GM23338 (cell line): ENCODE measurements at regions not wholly inside any gene's neighbourhood (a gene's known extent, or its start where the extent isn't known, plus 50 kb on each side); places are given as distances from the start of the nearest gene placed in this dataset.

Source experiments
- ATAC-seq: fragments of 200-7000 bp; cut with Tn5 transposase; 3 replicates; pipeline ENCODE4 v1.9.1; 2020
- DNase-seq: peaks from one replicate; pipeline ENCODE4 v3.0.0-alpha.2; 2015; ENCODE audit warnings: low spot score
- H2AFZ ChIP-seq: fragments of 200-600 bp; sonication (generic); 2 replicates; pipeline ENCODE4 v1.8.0; 2016; ENCODE audit warnings: antibody characterized with exemption, mild to moderate bottlenecking, moderate library complexity
- H3F3A ChIP-seq: fragments of 200-600 bp; sonication (generic); replicated peaks from 2 replicates; pipeline ENCODE4 v1.8.0; 2017; ENCODE audit warnings: antibody characterized with exemption, mixed run types, low read depth
- H3K27ac ChIP-seq: fragments of 200-600 bp; sonication (generic); 2 replicates; pipeline ENCODE4 v1.6.1; 2016; ENCODE audit warnings: low read depth
- H3K27me3 ChIP-seq: fragments of 200-600 bp; sonication (generic); 2 replicates; pipeline ENCODE4 v1.8.0; 2016; ENCODE audit warnings: mild to moderate bottlenecking, mixed run types, moderate library complexity; ENCODE audit not compliant: insufficient read depth
- H3K36me3 ChIP-seq: fragments of 200-600 bp; sonication (generic); 2 replicates; pipeline ENCODE4 v1.8.0; 2016; ENCODE audit warnings: mild to moderate bottlenecking; ENCODE audit not compliant: insufficient read depth
- H3K4me1 ChIP-seq: fragments of 200-600 bp; sonication (generic); 2 replicates; pipeline ENCODE4 v1.8.0; 2016; ENCODE audit warnings: mild to moderate bottlenecking, moderate library complexity; ENCODE audit not compliant: insufficient read depth
- H3K4me2 ChIP-seq: fragments of 200-600 bp; sonication (generic); 2 replicates; pipeline ENCODE4 v1.7.1; 2017; ENCODE audit warnings: mixed run types
- H3K4me3 ChIP-seq: fragments of 200-600 bp; sonication (generic); 2 replicates; pipeline ENCODE4 v1.6.1; 2016; ENCODE audit warnings: mixed run types
- H3K79me2 ChIP-seq: fragments of 200-600 bp; sonication (generic); replicated peaks from 2 replicates; pipeline ENCODE4 v1.8.0; 2017; ENCODE audit warnings: mild to moderate bottlenecking; ENCODE audit not compliant: insufficient read depth
- H3K9me2 ChIP-seq: fragments of 200-600 bp; sonication (generic); 2 replicates; pipeline ENCODE4 v1.8.0; 2017; ENCODE audit not compliant: insufficient read depth
- H4K20me1 ChIP-seq: fragments of 200-600 bp; sonication (generic); replicated peaks from 2 replicates; pipeline ENCODE4 v1.8.0; 2017; ENCODE audit warnings: mild to moderate bottlenecking; ENCODE audit not compliant: insufficient read depth
- H3K27ac Mint-ChIP-seq: 2 replicates; pipeline ENCODE4 v1.8.0; 2020; ENCODE audit warnings: inconsistent platforms, mild to moderate bottlenecking, moderate library complexity, mixed read lengths
- H3K27me3 Mint-ChIP-seq: 3 replicates; pipeline ENCODE4 v1.8.0; 2022; ENCODE audit warnings: low read depth, mild to moderate bottlenecking, moderate library complexity, mixed read lengths, inconsistent platforms; ENCODE audit not compliant: insufficient read depth, poor library complexity
- H3K36me3 Mint-ChIP-seq: 3 replicates; pipeline ENCODE4 v1.8.0; 2021; ENCODE audit warnings: low read depth, mild to moderate bottlenecking, inconsistent platforms, moderate library complexity, mixed read lengths
- H3K4me1 Mint-ChIP-seq: 3 replicates; pipeline ENCODE4 v1.8.0; 2020; ENCODE audit warnings: mild to moderate bottlenecking, inconsistent platforms, mixed read lengths
- H3K4me3 Mint-ChIP-seq: 3 replicates; pipeline ENCODE4 v1.8.0; 2021; ENCODE audit warnings: moderate library complexity, mild to moderate bottlenecking, inconsistent platforms, mixed read lengths
- H3K9me3 Mint-ChIP-seq: 3 replicates; pipeline ENCODE4 v1.8.0; 2020; ENCODE audit warnings: moderate library complexity, mild to moderate bottlenecking, inconsistent platforms, mixed read lengths
- CREB1 ChIP-seq: fragments of 250-450 bp; sonication (Bioruptor Pico); IDR thresholded peaks from 2 replicates; pipeline ENCODE4 v1.5.0; 2020; ENCODE audit warnings: low read depth, mild to moderate bottlenecking, moderate library complexity
- EZH2 ChIP-seq: fragments of 200-600 bp; sonication (generic); IDR thresholded peaks from one replicate; pipeline ENCODE4 v1.8.0; 2017; ENCODE audit warnings: antibody characterized with exemption, mild to moderate bottlenecking, low read depth; ENCODE audit not compliant: unreplicated experiment
- EZH2phosphoT487 ChIP-seq: fragments of 200-600 bp; sonication (generic); IDR thresholded peaks from one replicate; pipeline ENCODE4 v1.8.1; 2018; ENCODE audit warnings: antibody characterized with exemption; ENCODE audit not compliant: unreplicated experiment
- JUNB ChIP-seq: IDR thresholded peaks from one replicate; pipeline ENCODE4 v1.6.1; 2016; ENCODE audit warnings: antibody characterized with exemption; ENCODE audit not compliant: unreplicated experiment
- NANOG ChIP-seq: IDR thresholded peaks from 2 replicates; pipeline ENCODE4 v1.6.1; 2016; ENCODE audit warnings: antibody characterized with exemption, borderline replicate concordance
- POLR2AphosphoS5 ChIP-seq: IDR thresholded peaks from 2 replicates; pipeline ENCODE4 v1.6.1; 2016; ENCODE audit warnings: antibody characterized with exemption, low read depth
- STAT1 ChIP-seq: IDR thresholded peaks from one replicate; pipeline ENCODE4 v1.6.1; 2016; ENCODE audit warnings: antibody characterized with exemption; ENCODE audit not compliant: unreplicated experiment
- ZNF114 ChIP-seq: fragments of 250-450 bp; sonication (Bioruptor Pico); IDR thresholded peaks from 2 replicates; pipeline ENCODE4 v1.5.0; 2020; ENCODE audit warnings: mild to moderate bottlenecking, moderate library complexity
- ZNF331 ChIP-seq: fragments of 250-450 bp; sonication (Bioruptor Pico); IDR thresholded peaks from 2 replicates; pipeline ENCODE4 v1.5.0; 2020; ENCODE audit warnings: low read depth, mild to moderate bottlenecking, moderate library complexity
- TF ChIP-seq, protein P1 (sequence below): IDR thresholded peaks from one replicate; pipeline ENCODE4 v1.6.1; 2018; ENCODE audit warnings: antibody characterized with exemption; ENCODE audit not compliant: unreplicated experiment
- TF ChIP-seq, protein P2 (sequence below): IDR thresholded peaks from 2 replicates; pipeline ENCODE4 v1.6.1; 2016; ENCODE audit warnings: antibody characterized with exemption
- TF ChIP-seq, protein P3 (sequence below), 2 experiments: fragments of 200-600 bp in 1 of 2; sonication (generic) in 1 of 2; conservative IDR thresholded peaks; 2 replicates each; pipeline versions ENCODE4 v1.5.1 to v1.6.1; 2016 to 2017; ENCODE audit warnings: antibody characterized with exemption in 2 of 2, low read depth in 2 of 2, mild to moderate bottlenecking in 2 of 2, moderate library complexity in 1 of 2
- TF ChIP-seq, protein P4 (sequence below): fragments of 250-450 bp; sonication (Bioruptor Pico); IDR thresholded peaks from 2 replicates; pipeline ENCODE4 v1.5.0; 2020; ENCODE audit warnings: mild to moderate bottlenecking, moderate library complexity

DNA sequence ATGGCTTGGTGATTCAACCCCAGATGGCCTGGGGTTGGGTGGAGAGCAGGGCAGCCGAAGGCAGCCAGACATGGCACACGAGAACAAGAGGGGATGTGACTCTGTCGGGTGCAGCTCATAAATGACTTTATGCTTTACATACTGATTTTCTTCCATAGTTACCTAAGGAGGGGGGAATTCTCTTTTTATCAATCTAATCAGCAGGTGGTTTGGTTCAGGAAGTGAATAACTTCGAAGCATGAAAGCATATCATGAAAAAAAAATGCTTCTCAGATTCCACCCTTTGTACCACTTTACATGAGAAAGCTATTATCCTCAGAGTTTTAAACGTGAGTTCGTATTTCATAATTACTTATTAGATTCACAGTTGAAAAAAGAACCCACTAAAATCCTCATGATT, 908.9 kb upstream of the LCORL start:
- no peak for ATAC-seq

More for the DNA sequence above, 908.9 kb upstream of the LCORL start:
- Mint-ChIP-seq H3K4me1 (peaks cover 2% of the 10 kb centered on the region), H3K9me3 (peaks cover 10% of the 10 kb centered on the region; the same call in 2 of the 3 replicates), H3K27ac (no peak overlapping the region), H3K27me3 (no peaks in the 10 kb centered on the region), H3K36me3 (peaks cover 3% of the 10 kb centered on the region; the same call in 1 of the 3 replicates), H3K4me3 (no peak overlapping the region)
- Histone ChIP-seq H3K79me2 (no peaks in the 10 kb centered on the region), H4K20me1 (no peaks in the 10 kb centered on the region), H3K9me2 (peaks cover 3% of the 10 kb centered on the region; the same call in 1 of the 2 replicates), H2AFZ (no peak overlapping the region), H3K4me3 (no peak overlapping the region), H3K4me2 (no peak overlapping the region), H3K4me1 (peaks cover 3% of the 10 kb centered on the region), H3K27me3 (no peaks in the 10 kb centered on the region), H3F3A (no peaks in the 10 kb centered on the region), H3K36me3 (peaks cover 5% of the 10 kb centered on the region; the same call in 1 of the 2 replicates), H3K27ac (no peak overlapping the region)
- TF ChIP-seq CREB1 (CRISPR knock-in tag): no peak
- TF ChIP-seq, protein P1, sequence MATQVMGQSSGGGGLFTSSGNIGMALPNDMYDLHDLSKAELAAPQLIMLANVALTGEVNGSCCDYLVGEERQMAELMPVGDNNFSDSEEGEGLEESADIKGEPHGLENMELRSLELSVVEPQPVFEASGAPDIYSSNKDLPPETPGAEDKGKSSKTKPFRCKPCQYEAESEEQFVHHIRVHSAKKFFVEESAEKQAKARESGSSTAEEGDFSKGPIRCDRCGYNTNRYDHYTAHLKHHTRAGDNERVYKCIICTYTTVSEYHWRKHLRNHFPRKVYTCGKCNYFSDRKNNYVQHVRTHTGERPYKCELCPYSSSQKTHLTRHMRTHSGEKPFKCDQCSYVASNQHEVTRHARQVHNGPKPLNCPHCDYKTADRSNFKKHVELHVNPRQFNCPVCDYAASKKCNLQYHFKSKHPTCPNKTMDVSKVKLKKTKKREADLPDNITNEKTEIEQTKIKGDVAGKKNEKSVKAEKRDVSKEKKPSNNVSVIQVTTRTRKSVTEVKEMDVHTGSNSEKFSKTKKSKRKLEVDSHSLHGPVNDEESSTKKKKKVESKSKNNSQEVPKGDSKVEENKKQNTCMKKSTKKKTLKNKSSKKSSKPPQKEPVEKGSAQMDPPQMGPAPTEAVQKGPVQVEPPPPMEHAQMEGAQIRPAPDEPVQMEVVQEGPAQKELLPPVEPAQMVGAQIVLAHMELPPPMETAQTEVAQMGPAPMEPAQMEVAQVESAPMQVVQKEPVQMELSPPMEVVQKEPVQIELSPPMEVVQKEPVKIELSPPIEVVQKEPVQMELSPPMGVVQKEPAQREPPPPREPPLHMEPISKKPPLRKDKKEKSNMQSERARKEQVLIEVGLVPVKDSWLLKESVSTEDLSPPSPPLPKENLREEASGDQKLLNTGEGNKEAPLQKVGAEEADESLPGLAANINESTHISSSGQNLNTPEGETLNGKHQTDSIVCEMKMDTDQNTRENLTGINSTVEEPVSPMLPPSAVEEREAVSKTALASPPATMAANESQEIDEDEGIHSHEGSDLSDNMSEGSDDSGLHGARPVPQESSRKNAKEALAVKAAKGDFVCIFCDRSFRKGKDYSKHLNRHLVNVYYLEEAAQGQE: no peak
- no peak for TF ChIP-seq ZNF114 (CRISPR knock-in tag)
- no peak for TF ChIP-seq EZH2phosphoT487
- TF ChIP-seq STAT1: no peak
- no peak for TF ChIP-seq JUNB
- no peak for TF ChIP-seq NANOG
- TF ChIP-seq, protein P2, sequence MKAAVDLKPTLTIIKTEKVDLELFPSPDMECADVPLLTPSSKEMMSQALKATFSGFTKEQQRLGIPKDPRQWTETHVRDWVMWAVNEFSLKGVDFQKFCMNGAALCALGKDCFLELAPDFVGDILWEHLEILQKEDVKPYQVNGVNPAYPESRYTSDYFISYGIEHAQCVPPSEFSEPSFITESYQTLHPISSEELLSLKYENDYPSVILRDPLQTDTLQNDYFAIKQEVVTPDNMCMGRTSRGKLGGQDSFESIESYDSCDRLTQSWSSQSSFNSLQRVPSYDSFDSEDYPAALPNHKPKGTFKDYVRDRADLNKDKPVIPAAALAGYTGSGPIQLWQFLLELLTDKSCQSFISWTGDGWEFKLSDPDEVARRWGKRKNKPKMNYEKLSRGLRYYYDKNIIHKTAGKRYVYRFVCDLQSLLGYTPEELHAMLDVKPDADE: no peak
- TF ChIP-seq, protein P3, sequence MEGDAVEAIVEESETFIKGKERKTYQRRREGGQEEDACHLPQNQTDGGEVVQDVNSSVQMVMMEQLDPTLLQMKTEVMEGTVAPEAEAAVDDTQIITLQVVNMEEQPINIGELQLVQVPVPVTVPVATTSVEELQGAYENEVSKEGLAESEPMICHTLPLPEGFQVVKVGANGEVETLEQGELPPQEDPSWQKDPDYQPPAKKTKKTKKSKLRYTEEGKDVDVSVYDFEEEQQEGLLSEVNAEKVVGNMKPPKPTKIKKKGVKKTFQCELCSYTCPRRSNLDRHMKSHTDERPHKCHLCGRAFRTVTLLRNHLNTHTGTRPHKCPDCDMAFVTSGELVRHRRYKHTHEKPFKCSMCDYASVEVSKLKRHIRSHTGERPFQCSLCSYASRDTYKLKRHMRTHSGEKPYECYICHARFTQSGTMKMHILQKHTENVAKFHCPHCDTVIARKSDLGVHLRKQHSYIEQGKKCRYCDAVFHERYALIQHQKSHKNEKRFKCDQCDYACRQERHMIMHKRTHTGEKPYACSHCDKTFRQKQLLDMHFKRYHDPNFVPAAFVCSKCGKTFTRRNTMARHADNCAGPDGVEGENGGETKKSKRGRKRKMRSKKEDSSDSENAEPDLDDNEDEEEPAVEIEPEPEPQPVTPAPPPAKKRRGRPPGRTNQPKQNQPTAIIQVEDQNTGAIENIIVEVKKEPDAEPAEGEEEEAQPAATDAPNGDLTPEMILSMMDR (conservative IDR thresholded peaks at IDR 0.05; ENCODE audit: low read depth in 2 of 2): no peak
- no peak for TF ChIP-seq ZNF331 (CRISPR knock-in tag)
- TF ChIP-seq, protein P4, sequence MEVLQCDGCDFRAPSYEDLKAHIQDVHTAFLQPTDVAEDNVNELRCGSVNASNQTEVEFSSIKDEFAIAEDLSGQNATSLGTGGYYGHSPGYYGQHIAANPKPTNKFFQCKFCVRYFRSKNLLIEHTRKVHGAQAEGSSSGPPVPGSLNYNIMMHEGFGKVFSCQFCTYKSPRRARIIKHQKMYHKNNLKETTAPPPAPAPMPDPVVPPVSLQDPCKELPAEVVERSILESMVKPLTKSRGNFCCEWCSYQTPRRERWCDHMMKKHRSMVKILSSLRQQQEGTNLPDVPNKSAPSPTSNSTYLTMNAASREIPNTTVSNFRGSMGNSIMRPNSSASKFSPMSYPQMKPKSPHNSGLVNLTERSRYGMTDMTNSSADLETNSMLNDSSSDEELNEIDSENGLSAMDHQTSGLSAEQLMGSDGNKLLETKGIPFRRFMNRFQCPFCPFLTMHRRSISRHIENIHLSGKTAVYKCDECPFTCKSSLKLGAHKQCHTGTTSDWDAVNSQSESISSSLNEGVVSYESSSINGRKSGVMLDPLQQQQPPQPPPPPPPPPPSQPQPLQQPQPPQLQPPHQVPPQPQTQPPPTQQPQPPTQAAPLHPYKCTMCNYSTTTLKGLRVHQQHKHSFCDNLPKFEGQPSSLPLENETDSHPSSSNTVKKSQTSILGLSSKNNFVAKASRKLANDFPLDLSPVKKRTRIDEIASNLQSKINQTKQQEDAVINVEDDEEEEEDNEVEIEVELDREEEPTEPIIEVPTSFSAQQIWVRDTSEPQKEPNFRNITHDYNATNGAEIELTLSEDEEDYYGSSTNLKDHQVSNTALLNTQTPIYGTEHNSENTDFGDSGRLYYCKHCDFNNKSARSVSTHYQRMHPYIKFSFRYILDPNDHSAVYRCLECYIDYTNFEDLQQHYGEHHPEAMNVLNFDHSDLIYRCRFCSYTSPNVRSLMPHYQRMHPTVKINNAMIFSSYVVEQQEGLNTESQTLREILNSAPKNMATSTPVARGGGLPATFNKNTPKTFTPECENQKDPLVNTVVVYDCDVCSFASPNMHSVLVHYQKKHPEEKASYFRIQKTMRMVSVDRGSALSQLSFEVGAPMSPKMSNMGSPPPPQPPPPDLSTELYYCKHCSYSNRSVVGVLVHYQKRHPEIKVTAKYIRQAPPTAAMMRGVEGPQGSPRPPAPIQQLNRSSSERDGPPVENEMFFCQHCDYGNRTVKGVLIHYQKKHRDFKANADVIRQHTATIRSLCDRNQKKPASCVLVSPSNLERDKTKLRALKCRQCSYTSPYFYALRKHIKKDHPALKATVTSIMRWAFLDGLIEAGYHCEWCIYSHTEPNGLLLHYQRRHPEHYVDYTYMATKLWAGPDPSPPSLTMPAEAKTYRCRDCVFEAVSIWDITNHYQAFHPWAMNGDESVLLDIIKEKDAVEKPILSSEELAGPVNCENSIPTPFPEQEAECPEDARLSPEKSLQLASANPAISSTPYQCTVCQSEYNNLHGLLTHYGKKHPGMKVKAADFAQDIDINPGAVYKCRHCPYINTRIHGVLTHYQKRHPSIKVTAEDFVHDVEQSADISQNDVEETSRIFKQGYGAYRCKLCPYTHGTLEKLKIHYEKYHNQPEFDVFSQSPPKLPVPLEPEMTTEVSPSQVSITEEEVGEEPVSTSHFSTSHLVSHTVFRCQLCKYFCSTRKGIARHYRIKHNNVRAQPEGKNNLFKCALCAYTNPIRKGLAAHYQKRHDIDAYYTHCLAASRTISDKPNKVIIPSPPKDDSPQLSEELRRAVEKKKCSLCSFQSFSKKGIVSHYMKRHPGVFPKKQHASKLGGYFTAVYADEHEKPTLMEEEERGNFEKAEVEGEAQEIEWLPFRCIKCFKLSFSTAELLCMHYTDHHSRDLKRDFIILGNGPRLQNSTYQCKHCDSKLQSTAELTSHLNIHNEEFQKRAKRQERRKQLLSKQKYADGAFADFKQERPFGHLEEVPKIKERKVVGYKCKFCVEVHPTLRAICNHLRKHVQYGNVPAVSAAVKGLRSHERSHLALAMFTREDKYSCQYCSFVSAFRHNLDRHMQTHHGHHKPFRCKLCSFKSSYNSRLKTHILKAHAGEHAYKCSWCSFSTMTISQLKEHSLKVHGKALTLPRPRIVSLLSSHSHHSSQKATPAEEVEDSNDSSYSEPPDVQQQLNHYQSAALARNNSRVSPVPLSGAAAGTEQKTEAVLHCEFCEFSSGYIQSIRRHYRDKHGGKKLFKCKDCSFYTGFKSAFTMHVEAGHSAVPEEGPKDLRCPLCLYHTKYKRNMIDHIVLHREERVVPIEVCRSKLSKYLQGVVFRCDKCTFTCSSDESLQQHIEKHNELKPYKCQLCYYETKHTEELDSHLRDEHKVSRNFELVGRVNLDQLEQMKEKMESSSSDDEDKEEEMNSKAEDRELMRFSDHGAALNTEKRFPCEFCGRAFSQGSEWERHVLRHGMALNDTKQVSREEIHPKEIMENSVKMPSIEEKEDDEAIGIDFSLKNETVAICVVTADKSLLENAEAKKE (CRISPR knock-in tag): no peak
- TF ChIP-seq EZH2: no peak
- TF ChIP-seq POLR2AphosphoS5: no peak
- DNase-seq: no peak
